HEK293 (cell line): ENCODE measurements at regions not wholly inside any gene's neighbourhood (a gene's known extent, or its start where the extent isn't known, plus 50 kb on each side); places are given as distances from the start of the nearest gene placed in this dataset.

Experiments
- KLF16 ChIP-seq: fragments of 450-650 bp; formaldehyde crosslinking; IDR thresholded peaks from 2 replicates; pipeline ENCODE4 v1.5.1; 2017; ENCODE audit warnings: missing biosample characterization, missing genetic modification characterization
- MZF1 ChIP-seq: fragments of 450-650 bp; formaldehyde crosslinking; IDR thresholded peaks from 2 replicates; pipeline ENCODE4 v1.5.1; 2017; ENCODE audit warnings: missing biosample characterization, missing genetic modification characterization, borderline replicate concordance
- ZFP69B ChIP-seq: fragments of 450-650 bp; formaldehyde crosslinking; IDR thresholded peaks from 2 replicates; pipeline ENCODE4 v1.5.1; 2016; ENCODE audit warnings: missing biosample characterization, missing genetic modification characterization
- ZNF132 ChIP-seq: fragments of 450-650 bp; formaldehyde crosslinking; IDR thresholded peaks from 2 replicates; pipeline ENCODE4 v1.5.1; 2017; ENCODE audit warnings: missing biosample characterization, missing genetic modification characterization, borderline replicate concordance
- ZNF501 ChIP-seq: fragments of 450-650 bp; formaldehyde crosslinking; IDR thresholded peaks from 2 replicates; pipeline ENCODE4 v1.5.1; 2016; ENCODE audit warnings: missing biosample characterization, missing genetic modification characterization
- ZNF768 ChIP-seq: fragments of 450-650 bp; formaldehyde crosslinking; IDR thresholded peaks from 2 replicates; pipeline ENCODE4 v1.5.1; 2018; ENCODE audit warnings: missing biosample characterization, mild to moderate bottlenecking, missing genetic modification characterization
- TF ChIP-seq, protein P1 (sequence below): fragments of 450-650 bp; formaldehyde crosslinking; IDR thresholded peaks from 2 replicates; pipeline ENCODE4 v1.5.1; 2016; ENCODE audit warnings: missing biosample characterization, missing genetic modification characterization, borderline replicate concordance
- TF ChIP-seq, protein P2 (sequence below): fragments of 450-650 bp; formaldehyde crosslinking; IDR thresholded peaks from 2 replicates; pipeline ENCODE4 v1.5.1; 2017; ENCODE audit warnings: missing biosample characterization, missing genetic modification characterization
- TF ChIP-seq, protein P3 (sequence below): fragments of 450-650 bp; formaldehyde crosslinking; IDR thresholded peaks from 2 replicates; pipeline ENCODE4 v1.5.1; 2017; ENCODE audit warnings: missing biosample characterization, missing genetic modification characterization
- TF ChIP-seq, protein P4 (sequence below): sonication (generic); formaldehyde crosslinking; IDR thresholded peaks from 2 replicates; pipeline ENCODE4 v1.8.1; 2022; ENCODE audit warnings: mild to moderate bottlenecking, moderate library complexity, missing genetic modification reagents
- TF ChIP-seq, protein P5 (sequence below): fragments of 450-650 bp; formaldehyde crosslinking; IDR thresholded peaks from 2 replicates; pipeline ENCODE4 v1.5.1; 2017; ENCODE audit warnings: missing biosample characterization, mild to moderate bottlenecking, missing genetic modification characterization, moderate library complexity
- TF ChIP-seq, protein P6 (sequence below): fragments of 450-650 bp; formaldehyde crosslinking; IDR thresholded peaks from 2 replicates; pipeline ENCODE4 v1.5.1; 2016; ENCODE audit warnings: missing biosample characterization, missing genetic modification characterization
- TF ChIP-seq, protein P7 (sequence below): fragments of 450-650 bp; formaldehyde crosslinking; IDR thresholded peaks from 2 replicates; pipeline ENCODE4 v1.5.1; 2016; ENCODE audit warnings: missing biosample characterization, missing genetic modification characterization

DNA sequence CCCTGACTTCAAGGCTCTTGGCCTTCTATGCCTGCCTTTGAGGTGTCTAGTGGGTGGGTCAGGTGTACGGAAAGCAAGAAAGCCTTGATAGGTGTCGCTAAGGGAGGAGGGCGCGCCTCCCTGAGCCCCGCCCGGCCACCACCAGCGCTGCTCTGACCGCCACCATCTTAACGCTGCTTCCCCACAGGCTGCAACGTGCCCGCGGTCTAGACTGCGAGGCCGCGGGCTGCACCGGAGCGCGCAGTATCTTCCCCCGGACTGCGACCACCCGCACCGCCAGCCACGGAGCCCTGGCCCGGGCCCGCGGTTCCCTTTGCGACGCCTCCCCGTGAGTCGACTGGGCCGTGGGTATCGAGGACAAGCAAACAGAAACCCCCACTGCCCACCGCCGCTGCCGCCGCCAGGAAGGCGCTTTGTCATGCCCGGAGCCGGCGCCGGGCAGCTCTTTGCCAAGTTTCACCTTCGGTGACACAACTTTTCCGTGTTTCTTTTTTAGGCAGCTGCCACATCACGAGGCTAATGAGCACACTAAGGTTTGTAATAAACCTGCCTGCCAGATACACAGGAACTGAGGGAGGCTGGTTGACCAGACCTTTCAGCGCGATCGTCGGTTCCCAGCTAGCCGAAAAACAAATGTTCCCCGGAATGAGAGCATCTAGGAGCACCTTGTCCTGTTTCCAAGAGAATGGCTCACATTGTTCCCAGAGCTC is 335.8 kb upstream of the F9 start (continued):
- TF ChIP-seq, protein P1, sequence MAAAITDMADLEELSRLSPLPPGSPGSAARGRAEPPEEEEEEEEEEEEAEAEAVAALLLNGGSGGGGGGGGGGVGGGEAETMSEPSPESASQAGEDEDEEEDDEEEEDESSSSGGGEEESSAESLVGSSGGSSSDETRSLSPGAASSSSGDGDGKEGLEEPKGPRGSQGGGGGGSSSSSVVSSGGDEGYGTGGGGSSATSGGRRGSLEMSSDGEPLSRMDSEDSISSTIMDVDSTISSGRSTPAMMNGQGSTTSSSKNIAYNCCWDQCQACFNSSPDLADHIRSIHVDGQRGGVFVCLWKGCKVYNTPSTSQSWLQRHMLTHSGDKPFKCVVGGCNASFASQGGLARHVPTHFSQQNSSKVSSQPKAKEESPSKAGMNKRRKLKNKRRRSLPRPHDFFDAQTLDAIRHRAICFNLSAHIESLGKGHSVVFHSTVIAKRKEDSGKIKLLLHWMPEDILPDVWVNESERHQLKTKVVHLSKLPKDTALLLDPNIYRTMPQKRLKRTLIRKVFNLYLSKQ, result no peak
- TF ChIP-seq ZNF501 (tag by site-specific recombination) (no peak), ZNF768 (tag by site-specific recombination) (no peak), MZF1 (tag by site-specific recombination) (no peak), KLF16 (no peak), ZFP69B (no peak), ZNF132 (tag by site-specific recombination) (no peak)
- TF ChIP-seq, protein P2, sequence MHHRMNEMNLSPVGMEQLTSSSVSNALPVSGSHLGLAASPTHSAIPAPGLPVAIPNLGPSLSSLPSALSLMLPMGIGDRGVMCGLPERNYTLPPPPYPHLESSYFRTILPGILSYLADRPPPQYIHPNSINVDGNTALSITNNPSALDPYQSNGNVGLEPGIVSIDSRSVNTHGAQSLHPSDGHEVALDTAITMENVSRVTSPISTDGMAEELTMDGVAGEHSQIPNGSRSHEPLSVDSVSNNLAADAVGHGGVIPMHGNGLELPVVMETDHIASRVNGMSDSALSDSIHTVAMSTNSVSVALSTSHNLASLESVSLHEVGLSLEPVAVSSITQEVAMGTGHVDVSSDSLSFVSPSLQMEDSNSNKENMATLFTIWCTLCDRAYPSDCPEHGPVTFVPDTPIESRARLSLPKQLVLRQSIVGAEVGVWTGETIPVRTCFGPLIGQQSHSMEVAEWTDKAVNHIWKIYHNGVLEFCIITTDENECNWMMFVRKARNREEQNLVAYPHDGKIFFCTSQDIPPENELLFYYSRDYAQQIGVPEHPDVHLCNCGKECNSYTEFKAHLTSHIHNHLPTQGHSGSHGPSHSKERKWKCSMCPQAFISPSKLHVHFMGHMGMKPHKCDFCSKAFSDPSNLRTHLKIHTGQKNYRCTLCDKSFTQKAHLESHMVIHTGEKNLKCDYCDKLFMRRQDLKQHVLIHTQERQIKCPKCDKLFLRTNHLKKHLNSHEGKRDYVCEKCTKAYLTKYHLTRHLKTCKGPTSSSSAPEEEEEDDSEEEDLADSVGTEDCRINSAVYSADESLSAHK (tag by site-specific recombination), result no peak
- TF ChIP-seq, protein P3, sequence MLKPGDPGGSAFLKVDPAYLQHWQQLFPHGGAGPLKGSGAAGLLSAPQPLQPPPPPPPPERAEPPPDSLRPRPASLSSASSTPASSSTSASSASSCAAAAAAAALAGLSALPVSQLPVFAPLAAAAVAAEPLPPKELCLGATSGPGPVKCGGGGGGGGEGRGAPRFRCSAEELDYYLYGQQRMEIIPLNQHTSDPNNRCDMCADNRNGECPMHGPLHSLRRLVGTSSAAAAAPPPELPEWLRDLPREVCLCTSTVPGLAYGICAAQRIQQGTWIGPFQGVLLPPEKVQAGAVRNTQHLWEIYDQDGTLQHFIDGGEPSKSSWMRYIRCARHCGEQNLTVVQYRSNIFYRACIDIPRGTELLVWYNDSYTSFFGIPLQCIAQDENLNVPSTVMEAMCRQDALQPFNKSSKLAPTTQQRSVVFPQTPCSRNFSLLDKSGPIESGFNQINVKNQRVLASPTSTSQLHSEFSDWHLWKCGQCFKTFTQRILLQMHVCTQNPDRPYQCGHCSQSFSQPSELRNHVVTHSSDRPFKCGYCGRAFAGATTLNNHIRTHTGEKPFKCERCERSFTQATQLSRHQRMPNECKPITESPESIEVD (tag by site-specific recombination), result no peak
- TF ChIP-seq, protein P4, sequence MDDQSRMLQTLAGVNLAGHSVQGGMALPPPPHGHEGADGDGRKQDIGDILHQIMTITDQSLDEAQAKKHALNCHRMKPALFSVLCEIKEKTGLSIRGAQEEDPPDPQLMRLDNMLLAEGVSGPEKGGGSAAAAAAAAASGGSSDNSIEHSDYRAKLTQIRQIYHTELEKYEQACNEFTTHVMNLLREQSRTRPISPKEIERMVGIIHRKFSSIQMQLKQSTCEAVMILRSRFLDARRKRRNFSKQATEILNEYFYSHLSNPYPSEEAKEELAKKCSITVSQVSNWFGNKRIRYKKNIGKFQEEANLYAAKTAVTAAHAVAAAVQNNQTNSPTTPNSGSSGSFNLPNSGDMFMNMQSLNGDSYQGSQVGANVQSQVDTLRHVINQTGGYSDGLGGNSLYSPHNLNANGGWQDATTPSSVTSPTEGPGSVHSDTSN (CRISPR knock-in tag), result no peak
- TF ChIP-seq, protein P5, sequence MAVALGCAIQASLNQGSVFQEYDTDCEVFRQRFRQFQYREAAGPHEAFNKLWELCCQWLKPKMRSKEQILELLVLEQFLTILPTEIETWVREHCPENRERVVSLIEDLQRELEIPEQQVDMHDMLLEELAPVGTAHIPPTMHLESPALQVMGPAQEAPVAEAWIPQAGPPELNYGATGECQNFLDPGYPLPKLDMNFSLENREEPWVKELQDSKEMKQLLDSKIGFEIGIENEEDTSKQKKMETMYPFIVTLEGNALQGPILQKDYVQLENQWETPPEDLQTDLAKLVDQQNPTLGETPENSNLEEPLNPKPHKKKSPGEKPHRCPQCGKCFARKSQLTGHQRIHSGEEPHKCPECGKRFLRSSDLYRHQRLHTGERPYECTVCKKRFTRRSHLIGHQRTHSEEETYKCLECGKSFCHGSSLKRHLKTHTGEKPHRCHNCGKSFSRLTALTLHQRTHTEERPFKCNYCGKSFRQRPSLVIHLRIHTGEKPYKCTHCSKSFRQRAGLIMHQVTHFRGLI, result no peak
- TF ChIP-seq, protein P6, sequence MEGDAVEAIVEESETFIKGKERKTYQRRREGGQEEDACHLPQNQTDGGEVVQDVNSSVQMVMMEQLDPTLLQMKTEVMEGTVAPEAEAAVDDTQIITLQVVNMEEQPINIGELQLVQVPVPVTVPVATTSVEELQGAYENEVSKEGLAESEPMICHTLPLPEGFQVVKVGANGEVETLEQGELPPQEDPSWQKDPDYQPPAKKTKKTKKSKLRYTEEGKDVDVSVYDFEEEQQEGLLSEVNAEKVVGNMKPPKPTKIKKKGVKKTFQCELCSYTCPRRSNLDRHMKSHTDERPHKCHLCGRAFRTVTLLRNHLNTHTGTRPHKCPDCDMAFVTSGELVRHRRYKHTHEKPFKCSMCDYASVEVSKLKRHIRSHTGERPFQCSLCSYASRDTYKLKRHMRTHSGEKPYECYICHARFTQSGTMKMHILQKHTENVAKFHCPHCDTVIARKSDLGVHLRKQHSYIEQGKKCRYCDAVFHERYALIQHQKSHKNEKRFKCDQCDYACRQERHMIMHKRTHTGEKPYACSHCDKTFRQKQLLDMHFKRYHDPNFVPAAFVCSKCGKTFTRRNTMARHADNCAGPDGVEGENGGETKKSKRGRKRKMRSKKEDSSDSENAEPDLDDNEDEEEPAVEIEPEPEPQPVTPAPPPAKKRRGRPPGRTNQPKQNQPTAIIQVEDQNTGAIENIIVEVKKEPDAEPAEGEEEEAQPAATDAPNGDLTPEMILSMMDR, result no peak
- TF ChIP-seq, protein P7, sequence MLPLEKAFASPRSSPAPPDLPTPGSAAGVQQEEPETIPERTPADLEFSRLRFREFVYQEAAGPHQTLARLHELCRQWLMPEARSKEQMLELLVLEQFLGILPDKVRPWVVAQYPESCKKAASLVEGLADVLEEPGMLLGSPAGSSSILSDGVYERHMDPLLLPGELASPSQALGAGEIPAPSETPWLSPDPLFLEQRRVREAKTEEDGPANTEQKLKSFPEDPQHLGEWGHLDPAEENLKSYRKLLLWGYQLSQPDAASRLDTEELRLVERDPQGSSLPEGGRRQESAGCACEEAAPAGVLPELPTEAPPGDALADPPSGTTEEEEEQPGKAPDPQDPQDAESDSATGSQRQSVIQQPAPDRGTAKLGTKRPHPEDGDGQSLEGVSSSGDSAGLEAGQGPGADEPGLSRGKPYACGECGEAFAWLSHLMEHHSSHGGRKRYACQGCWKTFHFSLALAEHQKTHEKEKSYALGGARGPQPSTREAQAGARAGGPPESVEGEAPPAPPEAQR (tag by site-specific recombination), result no peak
